CD4-positive, alpha-beta T cell treated with Interleukin-21 for 1 hour (primary cell): ENCODE measurements at regions not wholly inside any gene's neighbourhood (a gene's known extent, or its start where the extent isn't known, plus 50 kb on each side); places are given as distances from the start of the nearest gene placed in this dataset.
"Not testable (repeated sequence)": the region's sequence is repeated elsewhere in the genome, so short reads cannot be mapped to it uniquely, and the experiment has no call there.

Experiments used
- DNase-seq: peaks from one replicate; pipeline ENCODE4 v3.0.0-alpha.2; 2020

DNA sequence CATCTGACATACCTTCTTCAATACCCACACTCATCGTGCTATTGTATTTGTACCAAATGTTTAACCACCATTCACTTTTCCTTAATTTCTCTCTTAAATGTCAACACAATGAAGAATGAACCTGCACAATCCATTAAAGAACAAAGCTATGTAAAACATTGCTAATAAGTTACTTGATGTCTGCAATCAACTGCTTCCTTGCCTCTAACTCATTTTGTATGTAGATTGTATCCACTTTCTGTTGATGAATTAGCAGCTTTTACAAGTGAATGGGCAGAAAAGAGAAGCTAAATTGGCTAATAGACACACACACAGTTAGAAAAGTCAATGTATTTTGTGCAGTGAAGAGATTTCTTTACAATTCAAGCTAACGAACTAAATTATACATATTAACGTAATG lies 212.5 kb upstream of the NDST3 start:
- DNase-seq = no peak

DNA sequence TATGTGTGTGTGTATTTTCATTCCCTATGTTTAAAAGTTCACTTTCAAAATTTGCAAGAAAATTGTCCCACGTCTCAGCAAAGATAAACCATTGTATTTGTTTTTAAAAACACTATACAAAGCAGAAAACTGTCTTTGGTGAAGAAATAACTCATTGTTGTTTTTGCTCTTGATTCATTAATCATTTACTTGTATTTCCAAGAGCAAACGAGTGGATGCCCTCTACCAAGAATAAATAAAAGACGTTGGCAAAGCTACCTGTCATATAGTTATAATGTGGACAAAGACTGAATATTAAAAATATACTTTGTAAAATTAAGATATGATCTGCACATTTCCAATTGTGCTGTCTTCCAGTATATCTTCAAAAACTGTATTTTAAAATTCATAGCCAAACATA lies 210.9 kb upstream of the NDST3 start:
- no peak for DNase-seq

DNA sequence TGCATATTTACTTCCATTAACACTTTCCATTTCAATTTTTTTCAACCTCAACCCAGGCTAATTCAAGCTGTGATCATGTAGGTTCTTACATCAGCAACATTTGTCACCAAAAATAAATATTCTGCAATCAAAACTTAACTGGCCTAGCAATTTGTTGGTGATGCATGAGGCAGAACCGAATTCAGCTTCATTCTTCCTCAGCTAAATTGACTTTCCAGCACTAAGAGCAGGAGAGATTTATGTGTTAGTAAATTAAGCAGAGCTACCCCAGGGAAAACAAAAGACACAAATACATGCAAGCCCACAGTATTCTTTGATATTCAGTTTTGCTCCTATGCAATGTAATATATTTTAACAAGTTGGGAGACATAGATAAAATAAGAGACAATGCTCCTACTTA lies 208.7 kb upstream of the NDST3 start:
- DNase-seq = no peak

DNA sequence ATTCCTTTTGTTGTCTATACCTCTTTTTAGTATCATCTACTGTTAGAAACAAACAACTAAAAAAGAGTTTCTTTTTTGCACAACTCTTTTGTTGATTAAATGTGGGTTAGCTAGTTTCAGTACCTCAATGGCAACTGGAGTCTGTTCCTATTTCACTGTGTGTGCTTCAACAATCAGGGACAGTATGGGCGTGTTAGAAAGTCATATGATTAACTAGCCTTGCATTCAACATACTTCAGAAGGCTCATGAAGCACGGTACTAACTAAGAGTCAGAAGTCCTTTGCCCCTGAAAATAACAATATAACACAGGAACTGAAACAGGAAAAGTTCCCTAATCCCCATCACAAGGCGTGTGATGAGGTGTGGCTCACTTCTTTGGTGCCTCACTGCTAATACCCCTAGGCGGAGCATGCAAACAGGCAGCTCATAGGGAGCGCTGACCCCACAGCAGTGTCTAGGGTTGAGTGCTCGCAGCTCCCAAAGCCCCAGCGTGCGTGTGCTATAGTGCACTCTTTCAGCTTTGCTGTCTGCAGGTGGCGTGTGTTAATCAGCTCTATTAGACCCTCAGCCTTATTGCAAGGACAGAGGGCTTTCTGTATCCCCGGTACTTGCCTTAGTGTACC lies 203.1 kb upstream of the NDST3 start:
- no peak for DNase-seq

DNA sequence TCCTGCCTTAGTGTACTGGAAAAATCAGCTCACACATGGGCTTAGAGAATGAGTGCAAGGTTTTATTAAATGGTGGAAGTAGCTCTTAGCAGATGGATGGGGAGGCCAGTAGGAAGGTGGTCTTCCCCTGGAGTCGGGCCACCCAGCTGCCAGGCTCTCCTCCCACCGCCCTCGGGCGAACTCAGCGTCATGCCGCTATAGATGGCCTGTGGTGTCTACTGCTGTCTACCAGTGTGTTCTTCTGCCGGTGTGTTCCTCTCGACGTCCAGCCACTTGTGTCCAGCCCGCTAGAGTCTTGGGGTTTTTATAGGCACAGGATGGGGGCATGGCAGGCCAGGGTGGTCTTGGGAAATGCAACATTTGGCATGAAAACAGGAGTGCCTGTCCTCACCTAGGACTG lies 198.7 kb upstream of the NDST3 start:
- no peak for DNase-seq

DNA sequence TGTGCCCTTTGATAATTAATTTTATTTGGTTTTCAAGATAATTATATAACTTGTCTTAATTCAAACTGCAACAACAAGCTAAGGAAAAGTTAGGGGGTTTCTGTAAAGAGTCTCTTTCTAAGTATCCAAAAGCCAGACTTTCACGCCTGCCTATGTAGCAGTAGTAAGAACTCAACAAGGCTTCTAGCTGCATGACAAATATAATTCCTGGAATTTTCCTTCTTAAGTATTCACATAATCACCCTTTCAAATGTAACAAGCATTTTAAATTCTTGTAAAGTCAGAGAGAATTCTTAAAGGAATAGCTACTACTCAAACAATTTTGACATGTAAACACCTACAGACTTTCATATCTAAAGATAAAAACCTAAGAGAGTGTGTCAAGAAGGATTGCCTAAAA lies 189.7 kb upstream of the NDST3 start:
- DNase-seq = no peak

DNA sequence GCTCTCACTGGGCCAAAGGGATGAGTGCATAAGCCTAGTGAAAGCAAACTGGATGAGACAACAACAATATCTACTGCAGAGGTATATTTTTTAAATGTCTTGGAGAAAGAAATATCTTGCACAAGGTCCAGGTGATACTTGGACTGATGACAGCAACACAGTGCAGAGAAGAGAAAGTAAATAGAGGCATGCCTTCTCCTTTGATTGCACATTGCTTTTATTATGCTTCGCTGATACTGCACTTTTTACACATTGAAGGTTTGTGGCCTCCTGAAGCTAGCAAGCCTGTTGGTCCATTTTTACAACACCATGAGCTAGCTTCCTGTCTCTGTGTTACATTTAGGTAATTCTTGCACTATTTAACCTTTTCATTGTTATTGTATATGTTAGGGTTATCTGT lies 189.0 kb upstream of the NDST3 start:
- DNase-seq = no peak

DNA sequence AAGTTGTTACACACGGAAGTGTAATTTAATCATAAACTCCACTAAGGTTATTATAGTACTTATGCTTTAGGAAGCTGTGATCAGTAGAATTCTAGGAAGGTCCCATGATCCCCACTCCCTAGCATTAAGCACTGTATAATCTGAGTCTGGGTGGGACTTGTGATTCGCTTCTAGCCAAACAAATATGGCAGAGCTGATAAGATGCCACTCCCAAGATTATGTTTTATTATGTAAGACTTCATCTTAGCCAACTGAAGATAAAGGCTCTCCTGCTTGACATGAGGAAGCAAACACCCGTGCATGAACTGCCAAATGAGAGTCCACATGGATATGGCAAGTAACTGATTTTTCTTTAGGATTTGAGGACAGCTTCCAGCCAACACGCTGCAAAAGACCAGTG lies 186.4 kb upstream of the NDST3 start:
- no peak for DNase-seq

DNA sequence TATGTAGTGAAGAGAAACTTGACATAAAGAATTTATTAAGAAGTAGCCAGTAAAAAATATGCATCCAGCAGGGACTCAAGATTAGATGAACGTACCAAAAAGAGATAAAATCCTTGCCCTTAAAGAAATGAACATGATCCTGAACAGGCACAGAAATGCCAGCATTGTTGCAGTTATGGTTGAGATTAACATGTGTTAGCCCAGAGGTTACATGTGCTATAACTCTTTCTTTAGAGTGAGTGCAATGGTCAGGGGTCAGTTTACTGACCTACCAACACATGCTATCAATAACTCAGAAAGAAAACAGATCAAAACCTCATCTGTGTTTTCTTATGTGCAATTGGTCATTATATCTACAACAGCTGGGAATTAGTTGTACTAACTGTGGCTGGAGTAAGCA lies 166.1 kb upstream of the NDST3 start:
- no peak for DNase-seq

DNA sequence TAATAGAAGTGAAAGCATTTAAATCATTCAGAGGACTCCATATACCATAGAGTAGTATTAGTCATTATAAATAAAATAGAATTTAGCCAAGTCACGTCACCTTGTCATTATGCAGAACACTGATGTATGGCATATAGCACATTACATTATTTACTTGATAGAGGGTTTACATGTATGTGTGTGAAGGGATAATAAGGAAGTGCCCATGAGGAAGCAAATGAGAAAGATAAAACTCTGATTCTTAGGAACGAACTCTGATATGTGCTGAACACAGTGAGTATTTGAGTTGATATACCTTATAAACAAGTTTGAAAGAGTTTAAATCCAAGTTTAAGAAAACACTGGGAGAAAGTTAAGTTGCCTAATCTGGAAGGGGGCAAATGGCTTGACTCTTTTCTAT lies 160.5 kb upstream of the NDST3 start:
- DNase-seq = no peak

DNA sequence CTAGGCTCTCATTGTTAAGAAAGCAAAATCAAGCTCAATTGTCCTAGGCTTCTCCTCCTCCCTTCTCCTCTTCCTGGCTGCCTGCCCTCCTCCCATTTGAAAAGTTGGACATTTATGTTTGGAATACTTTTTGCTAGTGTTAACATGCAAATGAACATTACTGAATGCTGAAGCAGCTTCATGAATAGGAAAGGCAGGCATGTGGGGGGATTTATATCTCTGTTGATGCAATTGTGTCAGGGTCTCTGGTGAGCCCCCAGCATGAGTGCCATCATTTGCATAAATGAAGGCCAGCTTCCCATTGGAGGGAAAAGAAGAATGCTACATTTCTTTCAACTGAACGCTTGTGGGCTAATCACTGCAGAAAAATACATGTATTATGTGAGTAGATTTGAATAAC lies 160.1 kb upstream of the NDST3 start:
- DNase-seq = no peak

DNA sequence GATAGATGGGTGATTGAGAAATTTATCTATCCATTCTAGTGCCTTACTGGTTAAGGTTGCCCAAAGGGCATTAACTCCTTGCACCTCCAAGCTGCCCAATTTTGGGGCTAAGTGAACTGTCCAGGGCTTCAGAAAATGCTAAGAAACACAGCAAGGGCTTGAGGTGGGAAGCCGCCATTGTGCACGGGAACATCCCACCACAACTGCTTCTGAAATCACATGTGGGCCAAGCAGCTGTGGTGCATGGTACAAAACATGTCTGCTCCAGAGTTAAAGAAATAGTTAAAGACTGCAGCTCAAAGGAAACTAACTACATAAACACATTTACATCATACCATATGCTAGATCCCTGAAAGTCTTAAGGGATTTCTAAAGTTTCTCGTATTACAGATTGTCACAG lies 144.3 kb upstream of the NDST3 start:
- no peak for DNase-seq

DNA sequence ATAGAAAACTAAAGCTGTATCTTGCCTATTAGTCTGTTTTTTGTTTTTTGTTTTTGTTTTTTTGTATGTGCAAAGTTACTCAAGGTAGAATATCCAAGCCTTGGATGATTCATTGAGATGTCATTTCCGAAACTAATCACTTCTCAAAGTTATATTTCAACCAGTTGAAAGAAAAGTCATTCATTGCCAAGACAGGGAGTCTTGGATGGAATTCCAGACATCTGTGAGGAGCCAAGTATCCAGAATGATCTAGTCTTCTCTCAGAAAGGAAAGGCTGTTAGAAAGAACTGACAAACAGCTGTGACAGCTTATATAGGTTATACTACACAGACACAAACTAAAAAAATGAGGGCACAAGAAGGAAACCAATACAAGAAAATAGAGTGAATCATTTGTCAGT lies 141.1 kb upstream of the NDST3 start:
- DNase-seq = no peak

DNA sequence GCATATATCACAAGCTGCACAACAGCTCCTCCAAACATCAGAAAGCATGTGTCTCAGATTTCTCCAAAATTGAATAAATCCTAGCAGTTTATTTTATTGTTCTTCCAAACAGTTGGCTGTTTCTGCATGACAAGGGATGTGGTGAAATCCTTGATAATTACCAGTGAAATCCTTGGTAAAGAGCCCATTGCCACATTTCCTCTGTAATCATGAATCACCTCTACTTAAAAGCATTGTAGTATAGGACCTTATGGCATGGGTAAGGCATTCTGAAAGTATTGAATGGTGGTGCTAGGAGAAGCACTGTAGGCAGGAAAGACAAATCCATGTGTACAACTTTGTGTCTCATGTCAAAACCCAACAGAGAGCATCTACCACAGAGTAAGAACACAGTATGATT lies 135.8 kb upstream of the NDST3 start:
- DNase-seq = no peak

DNA sequence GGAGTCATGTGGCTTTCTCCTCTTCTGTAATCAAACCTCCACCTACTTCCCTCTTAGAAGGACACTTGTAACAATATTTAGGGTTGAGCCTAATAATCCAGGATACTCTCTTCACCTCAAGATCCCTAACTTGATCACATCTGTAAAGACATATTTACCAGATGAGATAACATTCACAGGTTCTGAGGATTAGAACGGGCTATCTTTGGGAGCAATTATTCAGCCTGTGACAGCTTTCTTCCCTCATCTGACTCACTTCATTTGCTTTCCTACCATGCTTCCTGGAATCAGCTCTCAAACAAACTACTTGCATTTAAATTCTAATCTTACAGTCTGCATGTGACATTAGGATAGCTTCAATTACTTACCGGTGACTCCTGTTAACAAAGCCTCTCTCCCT lies 133.5 kb upstream of the NDST3 start:
- no peak for DNase-seq

DNA sequence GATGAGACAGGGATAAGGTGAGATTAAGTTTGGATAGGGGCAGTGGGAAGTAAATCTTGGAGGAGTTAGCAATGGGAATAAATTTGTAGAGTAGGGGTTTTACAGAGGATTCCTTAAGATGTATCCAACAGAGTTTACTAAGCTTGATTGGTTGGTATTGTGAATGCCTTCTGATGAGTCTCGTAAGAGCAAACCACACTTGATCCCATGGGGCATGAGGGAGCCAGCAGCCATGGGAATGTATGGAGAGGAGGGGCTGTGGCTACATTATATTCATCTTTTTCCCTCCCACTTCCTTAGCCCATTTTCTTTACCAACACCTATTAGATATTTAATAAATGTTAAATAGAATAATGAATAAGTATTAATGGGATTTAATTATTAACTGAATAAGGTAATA lies 126.6 kb upstream of the NDST3 start:
- DNase-seq = no peak

DNA sequence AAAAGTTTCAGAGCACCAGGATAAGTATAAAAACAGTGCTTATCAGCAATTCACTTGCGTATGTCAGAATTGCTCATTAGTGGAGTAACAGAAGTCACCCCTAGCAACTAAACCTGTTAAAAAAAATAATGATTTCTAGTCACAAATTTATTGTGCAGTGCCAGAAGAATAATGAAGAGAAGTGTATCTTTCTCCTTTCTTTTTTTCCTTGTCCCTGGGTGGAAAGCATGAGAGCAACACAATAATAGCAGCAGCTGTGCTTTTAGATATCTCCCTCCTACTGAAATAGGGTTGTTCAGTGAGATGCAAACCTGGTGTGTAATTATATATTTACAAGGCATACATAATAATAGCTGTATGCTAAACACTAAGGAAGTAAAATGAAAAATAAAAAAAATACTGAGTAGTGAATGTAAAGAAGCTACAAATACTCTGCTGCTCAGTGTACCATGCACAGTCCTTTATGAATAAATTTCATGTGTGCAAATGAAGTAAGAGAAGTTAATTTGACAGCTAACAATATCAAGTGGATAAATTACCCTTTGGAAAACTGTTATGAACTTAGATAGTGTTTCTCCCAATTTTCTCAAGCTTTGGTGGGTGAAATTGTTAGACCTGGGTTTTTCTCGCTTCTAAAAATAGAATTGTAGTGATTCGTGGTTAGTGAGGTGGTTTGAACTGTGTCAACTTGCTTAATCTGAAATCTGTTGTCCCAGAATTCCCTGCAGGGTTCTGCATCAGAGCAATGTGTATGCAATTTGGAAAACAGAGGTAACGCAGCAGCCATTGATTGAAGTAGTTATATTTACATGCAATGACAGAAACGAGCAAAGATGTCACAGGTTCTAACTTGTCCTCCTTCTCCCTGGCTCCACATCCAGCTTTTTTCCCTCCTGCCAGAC lies 125.7 kb upstream of the NDST3 start:
- no peak for DNase-seq

DNA sequence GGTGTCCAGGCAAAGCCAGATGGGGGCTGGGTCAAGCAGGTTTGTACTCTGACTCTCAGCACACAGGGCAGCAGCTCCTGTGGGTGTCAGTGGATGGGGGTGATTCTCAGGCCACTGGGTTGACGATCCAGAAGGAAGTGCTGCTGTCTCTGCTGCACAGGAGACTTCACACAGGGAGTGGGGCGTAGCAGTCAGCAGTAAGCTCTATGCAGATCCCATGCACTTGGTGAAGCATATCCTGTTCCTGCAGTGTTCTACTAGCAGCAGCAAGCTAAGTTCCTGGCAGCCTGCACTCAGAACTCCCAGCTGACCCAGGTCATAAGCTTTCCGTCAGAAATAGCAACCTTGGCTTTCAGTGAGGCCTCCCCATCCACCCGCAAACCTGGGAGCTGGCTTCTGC lies 117.6 kb upstream of the NDST3 start:
- DNase-seq = no peak

DNA sequence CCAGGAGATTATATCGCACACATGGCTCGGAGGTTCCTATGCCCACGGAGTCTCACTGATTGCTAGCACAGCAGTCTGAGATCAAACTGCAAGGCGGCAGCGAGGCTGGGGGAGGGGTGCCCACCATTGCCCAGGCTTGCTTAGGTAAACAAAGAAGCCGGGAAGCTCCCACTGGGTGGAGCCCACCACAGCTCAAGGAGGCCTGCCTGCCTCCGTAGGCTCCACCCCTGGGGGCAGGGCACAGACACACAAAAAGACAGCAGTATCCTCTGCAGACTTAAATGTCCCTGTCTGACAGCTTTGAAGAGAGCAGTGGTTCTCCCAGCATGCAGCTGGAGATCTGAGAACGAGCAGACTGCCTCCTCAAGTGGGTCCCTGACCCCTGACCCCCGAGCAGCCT lies 112.0 kb upstream of the NDST3 start:
- DNase-seq = not testable (repeated sequence)

DNA sequence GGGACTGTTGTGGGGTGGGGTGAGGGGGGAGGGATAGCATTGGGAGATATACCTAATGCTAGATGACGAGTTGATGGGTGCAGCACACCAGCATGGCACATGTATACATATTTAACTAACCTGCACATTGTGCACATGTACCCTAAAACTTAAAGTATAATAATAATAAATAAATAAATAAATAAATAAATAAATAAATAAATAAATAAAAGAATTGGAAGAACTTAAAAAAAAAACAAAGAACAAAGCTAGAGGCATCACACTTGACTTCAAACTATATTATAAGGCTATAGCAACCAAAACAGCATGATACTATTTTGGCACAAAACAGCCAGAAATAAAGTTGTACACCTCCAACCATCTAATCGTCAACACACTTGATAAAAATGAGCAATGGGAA lies 106.5 kb upstream of the NDST3 start:
- DNase-seq = not testable (repeated sequence)

DNA sequence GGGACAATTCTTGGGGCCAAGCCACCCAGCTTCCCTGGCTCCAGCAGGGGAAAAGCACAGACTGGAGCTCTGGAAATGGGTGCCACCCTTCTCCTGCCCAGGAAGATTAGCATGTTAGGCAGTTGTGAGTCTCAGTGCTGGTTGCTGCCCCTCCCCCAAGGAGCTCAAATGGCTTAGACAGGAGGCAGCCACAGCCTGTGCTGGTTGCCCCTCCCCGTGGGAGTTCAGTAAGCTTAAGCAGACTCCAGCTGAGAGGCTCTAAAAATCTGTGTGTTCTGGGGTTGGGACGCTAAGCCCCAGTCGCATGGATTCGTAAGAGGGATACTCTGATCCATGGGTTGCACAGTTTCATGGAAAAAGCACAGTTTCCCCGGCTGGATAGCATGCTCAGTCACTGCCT lies 92.7 kb upstream of the NDST3 start:
- DNase-seq = no peak

DNA sequence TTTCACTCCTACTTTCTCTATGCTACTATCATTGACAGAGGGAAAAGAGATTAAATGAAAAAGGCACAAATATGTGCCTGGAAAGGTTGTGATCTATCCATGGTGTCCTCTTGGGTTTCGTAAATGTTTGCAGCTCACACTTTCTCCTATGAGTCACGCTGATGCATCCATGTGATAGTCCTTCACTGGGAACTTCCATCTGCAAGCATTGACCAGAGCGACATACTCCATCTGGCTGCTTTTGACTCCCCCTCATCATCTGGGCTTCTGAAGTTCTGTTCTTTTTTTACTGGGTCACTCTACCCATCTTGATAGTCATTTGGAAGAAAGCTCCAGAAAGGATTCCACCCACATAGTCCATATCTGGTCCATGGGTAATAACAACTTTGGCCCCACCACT lies 84.7 kb upstream of the NDST3 start:
- no peak for DNase-seq

DNA sequence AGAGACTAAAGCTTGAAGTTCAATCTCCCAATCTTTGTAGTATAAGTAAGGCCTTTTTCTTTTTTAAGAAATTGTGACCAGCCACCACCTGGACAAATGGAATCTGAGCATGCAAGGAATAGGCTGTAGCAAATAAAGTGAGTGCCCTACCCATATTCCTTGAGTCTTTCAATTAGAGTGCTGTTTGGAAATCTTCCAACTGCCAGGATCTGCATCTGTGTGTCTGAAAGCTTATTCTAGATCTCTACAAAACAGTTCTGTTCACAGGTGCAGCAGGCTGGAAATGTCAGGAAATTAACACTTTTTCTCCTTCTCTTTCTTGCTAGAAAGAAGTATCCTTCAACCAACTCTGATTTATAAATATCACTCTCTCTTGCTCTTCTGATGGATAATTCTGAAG lies 76.7 kb upstream of the NDST3 start:
- no peak for DNase-seq

DNA sequence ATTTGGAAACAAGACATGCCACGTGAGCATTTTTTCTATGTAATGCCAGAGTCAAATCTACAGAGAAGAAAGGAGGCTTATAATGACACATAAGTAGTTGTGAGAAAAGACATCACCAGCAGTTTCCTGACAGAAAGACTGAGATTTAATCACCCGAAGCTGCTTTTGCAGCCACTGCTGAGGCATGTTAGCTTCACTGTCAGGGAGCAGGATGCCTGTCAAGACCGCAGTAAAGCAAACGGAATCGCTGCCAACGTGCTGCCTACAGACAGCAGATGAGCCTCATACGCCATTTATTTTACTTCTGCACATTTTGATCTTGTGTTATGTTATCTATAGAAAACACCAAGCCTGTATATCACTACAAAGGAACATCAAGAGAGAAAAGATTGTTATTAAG lies 68.7 kb upstream of the NDST3 start:
- DNase-seq = no peak

DNA sequence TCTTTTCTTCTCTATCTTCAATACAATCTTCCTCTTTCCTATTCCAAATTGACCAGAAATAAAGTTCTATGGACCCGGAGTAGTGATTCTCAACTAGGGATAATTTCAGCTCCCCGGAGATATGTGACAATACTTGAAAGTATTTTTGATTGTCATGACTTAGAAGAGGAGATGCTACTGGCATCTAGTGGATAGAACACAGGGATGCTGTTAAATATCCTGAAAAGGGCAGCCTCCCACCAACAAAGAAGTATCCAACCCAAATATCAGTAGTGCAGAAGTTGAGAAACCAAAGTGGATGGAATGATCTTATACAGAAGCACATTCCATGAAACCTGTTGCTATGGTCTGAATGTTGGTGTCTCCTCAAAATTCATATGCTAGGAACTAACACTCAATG lies 65.7 kb upstream of the NDST3 start:
- no peak for DNase-seq
